22Rv1 (cell line): ENCODE measurements at regions not wholly inside any gene's neighbourhood (a gene's known extent, or its start where the extent isn't known, plus 50 kb on each side); places are given as distances from the start of the nearest gene placed in this dataset.

Experiments
- CTCF ChIP-seq: fragments of 450-650 bp; IDR thresholded peaks from 2 replicates; pipeline ENCODE4 v1.5.1; 2017; ENCODE audit warnings: mild to moderate bottlenecking
- ZFX ChIP-seq: fragments of 450-650 bp; IDR thresholded peaks from 2 replicates; pipeline ENCODE4 v1.6.1; 2017; ENCODE audit warnings: antibody characterized with exemption, borderline replicate concordance

GRCh38 chr2:226622484-226622883 lies 177.1 kb downstream of the IRS1 start:
- TF ChIP-seq ZFX (no peak), CTCF (no peak)
